MCF 10A (cell line): ENCODE measurements at regions not wholly inside any gene's neighbourhood (a gene's known extent, or its start where the extent isn't known, plus 50 kb on each side); places are given as distances from the start of the nearest gene placed in this dataset.
"Not testable (repeated sequence)": the region's sequence is repeated elsewhere in the genome, so short reads cannot be mapped to it uniquely, and the experiment has no call there.

ENCODE experiments used
- BruUV-seq: library from RNA; stranded (reverse); fragments of 400-500 nt; replicated peaks from 2 replicates; lab custom pipeline; 2021; lab: Mats Ljungman, UMichigan
- CTCF ChIA-PET: fragments of 300-600 bp; sonication (Branson Sonifier 250); formaldehyde crosslinking; extraction: SDS; loops from one replicate; lab custom pipeline; 2021; ENCODE audit warnings: antibody characterized with exemption, inconsistent platforms; lab: Yijun Ruan, JAX
- POLR2A ChIA-PET: fragments of 300-600, 350-650 bp; sonication (Branson Sonifier 250); formaldehyde crosslinking; extraction: SDS; loops from one replicate; lab custom pipeline; 2020; ENCODE audit warnings: antibody characterized with exemption, inconsistent platforms; lab: Yijun Ruan, JAX
- DNase-seq: peaks from one replicate; pipeline ENCODE4 v3.0.0-alpha.2; 2018; ENCODE audit not compliant: unreplicated experiment
- H3K27ac Mint-ChIP-seq: one replicate; pipeline ENCODE4 v1.8.0; 2022; ENCODE audit warnings: mild to moderate bottlenecking, low read depth, mixed read lengths; ENCODE audit not compliant: unreplicated experiment
- H3K27me3 Mint-ChIP-seq: one replicate; pipeline ENCODE4 v1.8.0; 2022; ENCODE audit warnings: mixed read lengths; ENCODE audit not compliant: insufficient read depth, unreplicated experiment
- H3K36me3 Mint-ChIP-seq: one replicate; pipeline ENCODE4 v1.8.0; 2022; ENCODE audit warnings: mild to moderate bottlenecking, moderate library complexity, mixed read lengths; ENCODE audit not compliant: insufficient read depth, unreplicated experiment
- H3K4me1 Mint-ChIP-seq: one replicate; pipeline ENCODE4 v1.8.0; 2022; ENCODE audit warnings: mixed read lengths; ENCODE audit not compliant: insufficient read depth, unreplicated experiment
- H3K4me3 Mint-ChIP-seq: one replicate; pipeline ENCODE4 v1.8.0; 2022; ENCODE audit warnings: mild to moderate bottlenecking, moderate library complexity, mixed read lengths; ENCODE audit not compliant: unreplicated experiment
- H3K9me3 Mint-ChIP-seq: one replicate; pipeline ENCODE4 v1.8.0; 2022; ENCODE audit warnings: mixed read lengths; ENCODE audit not compliant: unreplicated experiment
- intact Hi-C: fragments of 100-400 bp; cut with micrococcal nuclease; formaldehyde crosslinking; loops from 2 replicates; pipeline ENCODE4 v1.14.1; 2022
- TF ChIP-seq, protein P1 (sequence below): fragments of 200-600 bp; IDR thresholded peaks from one replicate; pipeline ENCODE4 v1.8.0; 2022; ENCODE audit warnings: antibody characterized with exemption, mild to moderate bottlenecking; ENCODE audit not compliant: unreplicated experiment

DNA sequence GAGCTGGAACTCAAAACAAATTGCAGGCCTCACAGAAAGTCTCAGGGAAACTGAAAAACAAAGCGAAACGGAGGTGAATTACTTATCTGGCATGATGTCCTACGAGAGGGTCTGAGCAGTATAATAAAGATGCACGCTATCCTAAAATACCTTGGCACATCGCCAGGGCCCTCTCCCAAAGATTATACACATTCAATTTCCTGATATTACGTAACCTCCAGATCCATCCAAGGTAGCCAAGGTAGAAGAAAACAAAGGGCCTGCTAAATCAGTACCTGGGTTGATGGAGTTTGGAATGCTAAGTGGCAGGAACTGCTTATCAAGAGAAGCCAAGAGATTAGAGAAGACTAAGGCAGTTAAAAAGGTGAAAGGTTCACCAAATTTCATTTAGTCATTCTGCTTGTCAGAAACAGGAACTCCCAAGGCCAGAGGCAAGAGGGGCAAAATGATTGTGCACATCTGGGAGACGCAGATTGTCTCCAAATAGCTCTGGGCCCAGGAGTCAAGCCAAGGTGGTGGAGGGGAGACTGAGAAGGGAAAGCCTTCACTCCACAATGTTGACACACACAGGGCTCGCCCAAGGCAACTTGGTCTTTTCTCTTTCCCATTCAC is 236.8 kb upstream of the ATP5MC3 start:
- CTCF ChIA-PET: no interaction called here
- intact Hi-C loops: no loop called here

DNA sequence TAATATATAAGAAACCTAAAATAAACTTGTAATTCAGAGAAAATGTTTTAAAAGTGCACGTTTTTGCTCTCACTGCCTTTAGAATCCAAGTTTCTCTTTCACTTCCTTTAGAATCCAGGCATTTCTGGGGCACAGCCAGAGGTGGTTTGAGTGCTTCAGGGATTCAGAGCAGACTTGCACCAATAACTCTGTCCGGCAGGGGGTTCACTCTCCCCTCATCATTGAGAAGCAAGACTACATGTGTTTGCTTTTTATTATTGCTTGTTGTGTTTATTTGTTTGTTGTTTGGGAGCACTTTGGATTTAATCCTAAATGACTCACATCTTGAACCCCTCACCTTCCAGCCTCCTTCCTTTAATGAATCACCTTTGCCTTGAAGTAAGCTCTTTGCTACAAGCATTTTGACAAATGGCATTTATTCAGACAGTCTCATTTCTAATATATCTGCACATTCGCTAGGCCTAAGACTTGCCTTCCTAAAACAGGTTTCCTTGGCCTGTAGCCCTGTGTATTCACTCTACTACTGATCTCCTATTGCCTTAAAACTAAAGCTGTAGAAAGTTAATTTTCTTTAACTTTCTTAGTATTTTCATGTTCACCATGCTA is 233.5 kb upstream of the ATP5MC3 start:
- H3K9me3 Mint-ChIP-seq: no peaks in the 10 kb centered on the region
- no peaks in the 10 kb centered on the region for H3K27me3 Mint-ChIP-seq
- no TSS peak for BruUV-seq
- H3K4me3 Mint-ChIP-seq: no peak overlapping the region
- no peaks in the 10 kb centered on the region for H3K36me3 Mint-ChIP-seq
- peak; percentile 87 for DNase-seq
- no peak overlapping the region for H3K27ac Mint-ChIP-seq
- intact Hi-C loops: loop anchor here (1.0 to 2.0 kb wide), 3 partner anchors 270 to 682 kb away; no protein-coding TSS in a partner anchor
- peaks cover 6% of the 10 kb centered on the region for H3K4me1 Mint-ChIP-seq
- ChIA-PET POLR2A (interaction anchor here (0.7 kb wide), 1 partner anchor 216 kb away, joined by 3 read pairs; no protein-coding TSS in a partner anchor), CTCF (interaction anchor here (0.6 to 1.3 kb wide), 20 partner anchors 13 to 1292 kb away, joined by 3 to 8 read pairs (median 3); no protein-coding TSS in a partner anchor)
- TF ChIP-seq, protein P1, sequence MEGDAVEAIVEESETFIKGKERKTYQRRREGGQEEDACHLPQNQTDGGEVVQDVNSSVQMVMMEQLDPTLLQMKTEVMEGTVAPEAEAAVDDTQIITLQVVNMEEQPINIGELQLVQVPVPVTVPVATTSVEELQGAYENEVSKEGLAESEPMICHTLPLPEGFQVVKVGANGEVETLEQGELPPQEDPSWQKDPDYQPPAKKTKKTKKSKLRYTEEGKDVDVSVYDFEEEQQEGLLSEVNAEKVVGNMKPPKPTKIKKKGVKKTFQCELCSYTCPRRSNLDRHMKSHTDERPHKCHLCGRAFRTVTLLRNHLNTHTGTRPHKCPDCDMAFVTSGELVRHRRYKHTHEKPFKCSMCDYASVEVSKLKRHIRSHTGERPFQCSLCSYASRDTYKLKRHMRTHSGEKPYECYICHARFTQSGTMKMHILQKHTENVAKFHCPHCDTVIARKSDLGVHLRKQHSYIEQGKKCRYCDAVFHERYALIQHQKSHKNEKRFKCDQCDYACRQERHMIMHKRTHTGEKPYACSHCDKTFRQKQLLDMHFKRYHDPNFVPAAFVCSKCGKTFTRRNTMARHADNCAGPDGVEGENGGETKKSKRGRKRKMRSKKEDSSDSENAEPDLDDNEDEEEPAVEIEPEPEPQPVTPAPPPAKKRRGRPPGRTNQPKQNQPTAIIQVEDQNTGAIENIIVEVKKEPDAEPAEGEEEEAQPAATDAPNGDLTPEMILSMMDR: peak; percentile 66

More for the DNA sequence above, 236.8 kb upstream of the ATP5MC3 start:
- TF ChIP-seq, protein P1: no peak
- POLR2A ChIA-PET: no interaction called here
- Mint-ChIP-seq H3K9me3 (no peaks in the 10 kb centered on the region), H3K27ac (no peak overlapping the region), H3K4me3 (no peak overlapping the region), H3K4me1 (peaks cover 6% of the 10 kb centered on the region), H3K36me3 (no peaks in the 10 kb centered on the region), H3K27me3 (peaks cover 5% of the 10 kb centered on the region)
- BruUV-seq: no TSS peak
- DNase-seq: no peak

DNA sequence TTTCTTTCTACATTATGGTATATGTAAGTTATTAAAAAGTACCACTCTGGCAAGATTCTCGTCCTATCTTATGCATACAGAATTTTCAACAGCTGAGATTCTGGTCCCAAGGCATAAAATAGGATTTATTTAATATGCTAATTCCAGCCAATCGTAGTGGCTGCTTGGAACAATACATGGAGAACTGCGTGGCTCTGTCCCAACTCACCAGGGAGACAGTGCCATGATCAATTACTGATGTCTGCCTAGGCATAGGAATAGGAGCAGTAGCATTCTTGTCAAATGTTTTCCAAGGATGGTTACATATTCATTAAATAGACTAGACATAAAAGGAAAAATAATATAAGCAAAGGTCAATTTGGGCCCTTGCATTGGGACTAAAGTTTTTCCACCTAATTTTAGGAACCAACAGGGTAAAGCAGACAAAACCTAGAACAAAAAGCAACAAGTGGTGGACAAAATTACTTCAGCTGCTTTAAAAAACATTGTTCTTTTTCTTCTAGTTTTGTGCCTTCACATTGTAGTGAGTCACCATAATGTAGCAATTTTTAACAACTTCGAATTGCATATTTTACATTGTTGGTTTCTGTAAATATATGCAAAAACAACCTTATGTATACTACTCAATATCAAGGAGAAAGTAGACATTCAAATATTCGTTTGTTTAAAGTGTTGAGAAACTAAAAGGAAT is 232.8 kb upstream of the ATP5MC3 start:
- Mint-ChIP-seq H3K27me3 (no peaks in the 10 kb centered on the region), H3K4me3 (no peak overlapping the region), H3K36me3 (no peaks in the 10 kb centered on the region), H3K9me3 (no peaks in the 10 kb centered on the region), H3K4me1 (peaks cover 6% of the 10 kb centered on the region), H3K27ac (no peak overlapping the region)
- no TSS peak for BruUV-seq
- POLR2A ChIA-PET: interaction anchor here (0.7 kb wide), 1 partner anchor 20 kb away, joined by 3 read pairs; no protein-coding TSS in a partner anchor
- CTCF ChIA-PET: interaction anchor here (0.6 kb wide), 1 partner anchor 357 kb away, joined by 3 read pairs; no protein-coding TSS in a partner anchor
- intact Hi-C loops: loop anchor here (2.0 kb wide), 1 partner anchor 270 kb away; no protein-coding TSS in a partner anchor
- TF ChIP-seq, protein P1: no peak
- no peak for DNase-seq

DNA sequence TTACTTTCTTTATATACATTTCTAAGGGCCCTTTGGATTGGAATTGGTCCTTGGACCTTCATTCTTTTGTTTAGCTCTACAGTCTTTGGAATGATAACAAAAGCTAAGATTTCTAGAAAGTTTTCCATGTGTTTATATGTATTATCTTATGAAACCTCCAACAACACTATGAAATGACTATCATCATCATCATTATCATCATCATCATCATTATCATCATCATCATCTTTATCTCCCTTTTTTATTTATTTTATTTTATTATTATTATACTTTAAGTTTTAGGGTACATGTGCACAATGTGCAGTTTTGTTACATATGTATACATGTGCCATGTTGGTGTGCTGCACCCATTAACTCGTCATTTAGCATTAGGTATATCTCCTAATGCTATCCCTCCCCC is 229.4 kb upstream of the ATP5MC3 start:
- CTCF ChIA-PET: interaction anchor here (0.6 kb wide), 1 partner anchor 278 kb away, joined by 3 read pairs; no protein-coding TSS in a partner anchor
- intact Hi-C loops, H3K36me3 Mint-ChIP-seq, POLR2A ChIA-PET, H3K4me3 Mint-ChIP-seq, H3K4me1 Mint-ChIP-seq, H3K27ac Mint-ChIP-seq, DNase-seq, BruUV-seq, H3K9me3 Mint-ChIP-seq: not testable (repeated sequence)
- H3K27me3 Mint-ChIP-seq: peaks cover 14% of the 10 kb centered on the region
